HG02938 (cell line): ENCODE measurements at regions not wholly inside any gene's neighbourhood (a gene's known extent, or its start where the extent isn't known, plus 50 kb on each side); places are given as distances from the start of the nearest gene placed in this dataset.
"Not testable (repeated sequence)": the region's sequence is repeated elsewhere in the genome, so short reads cannot be mapped to it uniquely, and the experiment has no call there.

Source experiments
- ATAC-seq: cut with Tn5 transposase; IDR thresholded peaks from one replicate; pipeline ENCODE4 v1.9.1; 2021; ENCODE audit warnings: mild to moderate bottlenecking, moderate library complexity; ENCODE audit not compliant: unreplicated experiment

DNA sequence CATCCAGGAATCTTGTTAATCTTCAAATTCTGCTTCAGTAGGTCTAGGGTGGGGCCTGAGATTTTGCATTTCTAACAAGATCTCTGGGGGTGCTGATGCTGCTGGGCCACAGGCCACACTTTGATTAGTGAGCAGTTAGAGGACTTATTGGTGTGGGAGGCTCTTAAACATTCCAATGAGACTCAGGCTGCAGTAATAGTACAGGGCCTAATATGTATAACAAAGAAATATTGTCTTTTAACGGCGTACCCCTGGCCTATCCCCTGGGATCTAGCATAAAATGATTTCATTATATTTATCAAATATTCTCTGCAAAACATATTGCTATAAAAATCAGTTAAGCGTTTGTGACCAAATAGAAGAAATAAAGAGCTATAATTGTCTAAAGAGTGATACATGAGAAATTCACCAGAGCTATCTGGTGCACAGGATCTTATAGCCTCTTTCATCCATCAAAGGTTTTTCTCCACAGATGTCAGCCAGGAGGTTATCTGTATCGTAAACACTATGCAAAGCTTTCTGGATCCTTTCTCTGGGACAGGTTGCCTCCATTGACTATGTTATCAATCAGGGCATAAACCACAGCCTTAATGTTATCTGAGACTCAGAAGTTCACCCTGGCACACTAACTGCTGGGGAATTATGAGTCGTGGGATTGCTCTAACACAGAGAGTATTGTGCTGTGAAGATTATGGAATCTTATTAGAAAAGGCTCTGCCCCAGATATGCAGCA is 488.5 kb upstream of the MAP3K7 start:
- no peak for ATAC-seq

DNA sequence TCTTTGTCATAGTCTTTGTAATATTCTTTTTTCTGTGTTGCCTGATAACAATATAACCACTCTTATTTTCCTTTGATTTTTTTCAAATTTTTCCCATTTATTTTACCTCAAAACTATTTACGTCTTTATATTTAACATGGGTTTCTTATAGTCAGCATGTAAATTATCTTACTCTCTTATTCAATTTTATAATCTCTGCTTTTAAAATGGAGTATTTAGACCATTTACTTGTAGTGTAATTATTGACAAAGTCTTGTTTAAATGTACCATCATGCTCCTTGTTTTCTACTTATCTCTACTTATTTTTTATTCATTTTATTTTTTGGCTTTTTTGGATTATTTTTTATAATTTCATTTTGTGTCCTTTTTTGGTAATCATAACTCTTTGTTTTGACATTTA is 476.5 kb upstream of the MAP3K7 start:
- no peak for ATAC-seq

DNA sequence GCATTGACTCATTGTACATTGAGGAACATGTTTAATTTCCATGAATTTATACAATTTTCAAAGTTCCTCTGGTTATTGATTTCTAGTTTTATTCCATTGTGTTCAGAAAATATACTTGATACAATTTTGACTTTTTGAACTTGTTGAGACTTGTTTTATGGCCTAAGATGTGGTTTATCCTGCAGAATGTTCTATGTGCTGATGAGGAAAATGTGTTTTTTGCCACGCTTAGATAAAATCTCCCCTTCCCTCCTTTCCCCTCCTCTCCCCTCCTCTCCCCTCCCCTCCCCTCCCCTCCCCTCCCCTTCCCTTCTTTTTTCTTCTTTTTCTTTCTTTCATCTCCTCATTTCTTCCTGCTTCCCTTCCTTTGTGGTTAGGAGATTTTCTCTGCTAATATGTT is 470.8 kb upstream of the MAP3K7 start:
- ATAC-seq, result no peak

DNA sequence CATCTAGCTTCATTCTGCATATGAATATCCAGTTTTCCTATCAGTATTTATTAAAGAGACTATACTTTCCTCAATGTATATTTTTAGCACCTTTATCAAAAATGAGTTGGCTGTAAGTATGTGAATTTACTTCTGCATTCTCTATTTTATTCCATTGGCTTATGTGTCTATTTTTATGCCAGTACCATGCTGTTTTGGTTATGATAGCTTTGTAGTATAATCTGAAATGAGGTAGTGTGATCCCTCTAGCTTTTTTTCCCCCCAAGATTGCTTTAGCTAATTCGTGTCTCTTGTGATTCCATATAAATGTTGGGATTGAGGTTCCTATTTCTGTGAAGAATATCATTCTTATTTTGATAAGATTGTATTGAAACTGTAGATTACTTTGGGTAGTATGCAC is 469.1 kb upstream of the MAP3K7 start:
- no peak for ATAC-seq

DNA sequence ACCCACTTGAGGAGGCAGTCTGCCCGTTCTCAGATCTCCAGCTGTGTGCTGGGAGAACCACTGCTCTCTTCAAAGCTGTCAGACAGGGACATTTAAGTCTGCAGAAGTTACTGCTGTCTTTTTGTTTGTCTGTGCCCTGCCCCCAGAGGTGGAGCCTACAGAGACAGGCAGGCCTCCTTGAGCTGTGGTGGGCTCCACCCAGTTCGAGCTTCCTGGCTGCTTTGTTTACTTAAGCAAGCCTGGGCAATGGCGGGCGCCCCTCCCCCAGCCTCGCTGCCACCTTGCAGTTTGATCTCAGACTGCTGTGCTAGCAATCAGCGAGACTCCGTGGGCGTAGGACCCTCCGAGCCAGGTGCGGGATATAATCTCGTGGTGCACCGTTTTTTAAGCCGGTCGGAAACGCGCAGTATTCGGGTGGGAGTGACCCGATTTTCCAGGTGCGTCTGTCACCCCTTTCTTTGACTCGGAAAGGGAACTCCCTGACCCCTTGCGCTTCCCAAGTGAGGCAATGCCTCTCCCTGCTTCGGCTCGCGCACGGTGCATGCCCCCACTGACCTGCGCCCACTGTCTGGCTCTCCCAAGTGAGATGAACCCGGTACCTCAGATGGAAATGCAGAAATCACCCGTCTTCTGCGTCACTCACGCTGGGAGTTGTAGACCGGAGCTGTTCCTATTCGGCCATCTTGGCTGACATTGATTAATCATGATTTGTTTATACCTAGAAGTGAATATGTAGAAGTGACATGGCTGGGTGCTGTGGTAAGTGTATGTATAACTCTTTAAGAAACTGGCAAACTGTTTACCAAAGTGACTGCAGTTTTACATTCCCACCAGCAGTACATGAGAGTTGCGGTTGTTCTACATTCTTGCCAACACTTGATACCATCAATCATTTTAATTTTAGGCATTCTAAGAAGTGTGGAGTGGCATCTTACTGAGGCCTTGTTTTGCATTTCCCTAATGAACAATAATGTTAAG is 465.9 kb upstream of the MAP3K7 start:
- not testable (repeated sequence) for ATAC-seq

DNA sequence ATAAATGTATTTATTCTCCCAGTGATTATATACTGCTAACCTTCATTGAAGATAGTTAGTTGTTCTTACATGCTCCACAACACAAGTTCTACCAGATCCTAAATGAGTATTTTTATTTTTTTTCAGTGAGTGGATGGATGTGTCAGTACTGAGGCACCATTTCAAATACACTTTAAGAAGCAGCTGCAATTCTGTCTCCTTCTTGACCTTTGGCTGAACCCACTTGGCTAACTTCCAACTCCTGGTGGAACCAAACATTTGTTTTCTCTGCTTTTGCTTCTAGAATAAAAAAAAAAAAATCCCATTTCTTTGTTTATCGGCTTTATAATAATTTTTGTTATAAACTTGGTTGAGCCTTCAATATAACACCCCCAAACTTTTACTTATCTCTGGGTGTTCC is 458.3 kb upstream of the MAP3K7 start:
- ATAC-seq, result no peak

DNA sequence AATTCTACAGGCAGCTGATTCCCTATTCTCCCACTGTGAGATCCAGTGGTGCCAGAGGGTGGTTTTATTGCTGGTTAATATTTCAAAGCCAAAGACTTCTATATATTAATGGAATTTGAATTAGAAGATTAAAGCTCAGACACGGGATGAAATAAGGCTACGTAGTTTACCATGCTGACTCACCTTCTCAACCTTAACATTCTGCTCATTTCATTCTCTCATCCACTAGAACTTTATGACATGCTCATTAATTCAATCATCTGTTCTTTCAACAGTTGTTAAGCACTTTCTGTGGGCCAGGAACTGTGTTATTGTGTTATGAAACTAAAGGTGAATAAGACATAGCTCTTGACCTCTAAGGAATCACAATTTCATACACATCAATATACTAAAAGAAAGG is 456.9 kb upstream of the MAP3K7 start:
- no peak for ATAC-seq

DNA sequence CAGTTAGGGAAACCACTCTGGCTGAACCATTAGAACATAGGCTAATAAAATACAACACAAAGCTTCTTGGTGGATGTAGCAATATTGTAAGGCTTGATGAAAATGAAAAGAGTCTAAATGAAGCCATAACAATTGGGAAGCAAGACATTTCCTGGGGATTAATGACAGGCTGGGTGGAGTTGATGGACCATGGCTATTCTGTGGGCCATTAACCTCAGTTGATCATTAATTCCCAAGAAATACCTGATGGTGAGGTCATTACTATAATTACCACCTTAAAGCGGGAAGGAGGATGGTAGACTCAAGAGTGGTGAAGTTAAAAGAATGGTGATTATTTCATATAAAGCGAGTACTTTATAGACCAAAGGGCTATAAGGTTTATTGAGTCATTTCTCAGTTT is 455.8 kb upstream of the MAP3K7 start:
- ATAC-seq, result no peak

DNA sequence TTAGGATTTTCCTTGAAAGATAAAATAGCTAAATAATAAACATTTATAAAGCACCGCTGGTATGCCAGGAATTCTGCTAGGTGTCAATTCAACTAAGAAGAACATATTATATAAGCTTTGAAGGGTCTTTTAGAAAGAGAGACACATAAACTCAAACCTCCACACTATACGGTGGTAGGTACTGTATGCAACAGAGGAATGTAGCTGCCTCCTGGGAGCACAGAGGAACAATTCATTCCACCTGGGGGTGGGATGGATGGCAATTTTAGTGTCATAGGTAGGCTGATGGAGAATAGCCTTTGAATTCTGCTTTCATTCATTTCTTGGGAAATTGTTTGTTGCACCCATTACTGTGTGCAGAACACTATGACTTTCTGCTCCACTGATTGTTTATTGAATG is 447.1 kb upstream of the MAP3K7 start:
- ATAC-seq, result no peak

DNA sequence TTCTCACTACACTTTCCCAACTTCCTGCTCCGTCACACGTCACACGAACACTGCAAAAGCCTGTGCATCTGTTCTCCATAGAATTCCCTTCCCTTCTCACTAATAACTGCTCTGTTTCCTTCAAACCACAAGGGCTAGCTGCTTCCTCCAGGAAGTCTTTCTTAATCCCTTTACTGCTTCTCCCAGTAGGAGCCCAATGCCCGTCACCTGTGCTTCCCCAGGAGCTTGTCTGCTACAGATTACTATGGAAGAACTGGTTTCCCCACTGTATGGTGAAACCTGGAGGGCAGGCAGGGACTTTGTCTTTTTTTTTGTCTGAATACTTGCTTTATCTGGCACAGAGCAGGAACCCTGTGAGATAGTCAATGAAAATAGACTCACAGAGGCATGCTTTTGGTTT is 444.7 kb upstream of the MAP3K7 start:
- no peak for ATAC-seq

DNA sequence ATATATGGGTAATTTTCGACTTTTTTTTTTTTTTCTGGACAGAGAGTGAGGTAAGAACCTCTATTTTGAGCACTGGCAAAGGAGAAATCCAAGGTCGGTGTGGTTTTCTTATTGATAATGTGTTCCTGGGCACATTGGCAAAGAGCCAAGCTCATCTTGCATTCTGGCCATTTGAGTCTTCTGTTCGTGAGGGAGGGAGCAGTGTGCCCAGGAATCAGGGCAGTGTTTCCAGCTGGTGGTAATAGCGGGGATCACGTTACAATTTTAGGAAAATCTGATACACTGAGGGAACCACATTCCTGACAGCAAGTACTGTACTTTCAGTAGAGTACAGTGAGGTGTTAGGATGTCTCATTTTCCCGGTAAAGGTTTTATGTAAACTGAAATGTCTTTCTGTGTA is 442.3 kb upstream of the MAP3K7 start:
- no peak for ATAC-seq

DNA sequence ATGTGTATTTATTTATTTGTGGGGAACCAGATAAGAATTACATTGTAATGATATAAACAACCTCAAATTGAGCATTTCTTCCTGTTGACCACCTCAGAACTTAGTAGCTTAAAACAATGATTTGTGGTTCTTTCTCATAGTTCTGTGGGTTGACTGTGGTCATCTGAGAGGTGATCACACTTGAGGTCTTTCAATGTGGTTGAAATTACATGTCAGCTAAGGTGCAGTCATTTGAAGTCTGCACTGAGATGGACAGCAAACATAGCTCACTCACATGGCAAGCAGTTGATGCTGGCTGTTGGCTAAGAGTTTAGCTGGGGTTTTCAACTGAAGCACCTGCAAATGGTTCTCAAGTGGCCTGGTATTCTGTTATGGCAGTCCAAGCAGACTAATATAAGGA is 436.7 kb upstream of the MAP3K7 start:
- no peak for ATAC-seq

DNA sequence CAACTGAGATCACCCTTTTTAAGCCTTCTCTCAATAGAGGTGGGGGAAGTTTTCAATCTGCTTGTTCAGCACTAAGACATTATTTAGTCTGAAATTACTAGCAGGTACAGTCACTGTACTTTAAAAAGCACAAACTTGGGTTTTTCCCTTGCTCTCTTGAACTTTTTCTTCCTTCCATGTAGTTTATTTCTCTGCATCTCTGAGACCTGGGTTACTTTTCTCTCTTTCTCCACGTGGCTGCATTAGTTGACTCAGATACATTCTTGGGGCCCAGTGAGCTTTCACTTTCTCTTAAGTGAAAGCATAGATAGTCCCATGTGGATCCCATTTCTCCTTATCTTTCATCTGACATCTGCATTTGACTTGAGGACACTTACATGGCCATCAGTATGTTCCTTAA is 433.9 kb upstream of the MAP3K7 start:
- peak; percentile 79 for ATAC-seq

DNA sequence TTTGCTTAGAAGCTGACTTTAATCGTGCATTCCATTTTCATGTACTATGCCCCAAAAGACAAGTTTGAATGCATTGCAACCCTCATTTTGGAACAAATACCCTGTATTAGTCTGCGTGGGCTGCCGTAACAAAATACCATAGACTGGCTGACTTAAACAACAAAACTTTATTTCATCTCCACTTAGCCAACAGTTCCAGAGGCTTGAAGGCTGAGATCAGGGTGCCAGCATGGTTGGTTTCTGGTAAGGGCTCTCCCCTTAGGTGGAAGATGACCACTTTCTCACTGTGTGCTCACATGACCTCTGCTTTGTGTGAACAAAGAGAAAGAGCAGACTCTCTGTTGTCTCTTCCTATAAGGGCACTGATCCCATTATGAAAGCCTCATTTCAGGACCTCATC is 431.7 kb upstream of the MAP3K7 start:
- ATAC-seq, result no peak

DNA sequence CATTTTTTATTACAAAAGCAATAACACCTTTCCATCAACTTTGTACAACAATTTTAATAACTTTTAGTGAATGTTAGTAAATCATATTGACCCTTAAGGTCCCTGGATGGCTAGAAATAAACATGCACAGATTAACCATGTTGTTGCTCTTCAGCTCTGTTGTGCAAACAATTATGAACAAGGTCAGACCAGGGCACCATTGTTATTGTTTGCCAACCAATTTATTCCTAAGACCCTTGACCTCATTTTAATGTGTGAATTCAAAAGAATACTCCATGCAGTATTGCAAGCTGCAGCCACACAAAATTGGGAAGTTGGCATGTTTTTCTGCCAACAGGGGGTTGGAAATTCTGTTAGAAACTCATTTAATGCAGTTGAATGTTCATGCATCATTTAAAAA is 426.6 kb upstream of the MAP3K7 start:
- ATAC-seq, result no peak

DNA sequence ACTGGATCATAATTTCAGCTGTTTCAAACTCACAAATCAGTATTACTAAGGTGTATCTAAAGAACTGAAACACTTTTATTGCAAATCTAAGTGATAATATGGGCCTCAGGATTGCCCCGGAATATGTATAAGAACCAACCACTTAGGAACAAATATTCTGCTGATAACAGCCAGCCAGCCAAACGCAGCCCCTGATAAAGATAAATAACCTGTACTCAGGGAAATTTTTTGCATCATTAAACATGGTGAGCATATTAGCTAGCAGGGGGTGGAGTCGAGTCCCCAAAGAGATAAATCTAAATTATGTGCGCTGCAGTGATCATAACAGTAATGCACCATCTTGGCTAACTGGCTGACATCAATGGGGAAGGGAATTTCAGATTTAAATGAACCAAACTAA is 410.2 kb upstream of the MAP3K7 start:
- ATAC-seq, result no peak

DNA sequence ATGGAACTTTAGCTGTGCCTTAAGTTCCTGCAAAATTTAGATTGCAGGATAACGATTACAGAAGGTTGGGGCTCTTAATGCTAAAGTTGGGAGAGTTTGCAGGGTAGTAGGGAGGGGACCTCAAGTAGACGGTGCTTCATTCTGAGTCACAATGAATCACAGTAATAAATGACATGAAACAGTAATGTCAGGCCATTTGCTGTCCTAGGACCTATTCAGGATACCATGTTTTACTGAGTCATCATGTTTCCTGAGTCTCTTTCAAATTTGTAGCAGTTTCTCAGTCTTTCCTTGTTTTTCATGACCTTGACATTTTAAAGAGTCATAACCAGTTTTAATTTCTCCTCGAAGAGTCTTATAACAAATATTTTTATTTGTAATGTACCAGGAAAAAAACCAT is 406.9 kb upstream of the MAP3K7 start:
- no peak for ATAC-seq

DNA sequence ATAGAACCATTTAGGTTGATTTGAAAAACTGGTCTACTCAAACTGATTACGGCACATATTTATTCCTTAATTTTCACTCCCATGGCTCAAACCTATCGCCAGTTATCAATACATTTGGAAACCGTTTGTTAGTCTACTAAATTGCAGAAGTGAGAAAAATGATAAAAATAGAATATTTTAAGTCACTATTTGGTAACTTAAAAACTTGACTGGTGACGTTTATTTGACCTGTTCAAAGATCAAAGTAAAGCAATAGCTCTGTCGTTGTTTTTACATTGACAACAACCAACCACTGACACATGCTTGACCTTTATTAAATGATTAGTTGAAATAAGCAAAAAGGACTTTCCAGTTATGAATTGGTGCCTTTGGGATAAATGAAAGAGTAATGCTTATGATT is 402.9 kb upstream of the MAP3K7 start:
- peak; percentile 49 for ATAC-seq

DNA sequence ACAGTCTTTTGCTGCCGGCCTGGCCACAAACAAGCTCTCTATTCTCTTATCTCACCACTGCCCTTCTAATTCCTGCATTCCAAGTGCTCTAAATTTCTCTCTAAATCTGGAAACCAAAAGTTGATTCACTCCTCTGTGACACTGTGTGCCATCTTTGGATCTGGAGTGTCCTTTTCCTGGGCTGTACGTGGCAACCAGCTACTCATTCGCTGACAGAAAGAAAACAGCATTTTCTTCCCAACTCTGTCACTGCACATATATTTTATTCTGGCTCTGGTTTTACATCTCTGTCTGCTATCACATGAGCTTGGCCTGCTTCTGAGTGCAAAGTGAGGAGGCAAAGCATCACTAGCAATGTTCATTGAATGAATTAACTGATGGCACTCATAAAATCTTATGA is 397.2 kb upstream of the MAP3K7 start:
- no peak for ATAC-seq

DNA sequence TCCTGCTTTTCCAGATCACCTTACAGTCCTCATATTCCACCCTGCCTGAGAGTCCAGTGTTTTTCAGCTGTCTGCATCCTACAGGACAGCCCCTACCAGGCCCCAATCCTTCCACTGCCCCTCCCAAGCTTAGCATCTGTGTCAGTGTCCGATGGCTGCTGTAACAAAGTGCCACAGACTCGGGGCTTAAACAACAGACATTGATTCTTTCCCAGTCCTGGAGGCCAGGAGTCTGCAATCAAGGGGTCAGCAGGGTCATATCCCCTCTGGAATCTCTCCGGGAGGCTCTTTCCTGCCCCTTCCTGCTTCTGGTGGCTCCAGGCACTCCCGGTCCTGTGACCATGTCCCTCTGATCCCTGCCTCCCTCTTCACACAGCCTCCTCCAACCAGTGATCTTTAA is 396.6 kb upstream of the MAP3K7 start:
- no peak for ATAC-seq

DNA sequence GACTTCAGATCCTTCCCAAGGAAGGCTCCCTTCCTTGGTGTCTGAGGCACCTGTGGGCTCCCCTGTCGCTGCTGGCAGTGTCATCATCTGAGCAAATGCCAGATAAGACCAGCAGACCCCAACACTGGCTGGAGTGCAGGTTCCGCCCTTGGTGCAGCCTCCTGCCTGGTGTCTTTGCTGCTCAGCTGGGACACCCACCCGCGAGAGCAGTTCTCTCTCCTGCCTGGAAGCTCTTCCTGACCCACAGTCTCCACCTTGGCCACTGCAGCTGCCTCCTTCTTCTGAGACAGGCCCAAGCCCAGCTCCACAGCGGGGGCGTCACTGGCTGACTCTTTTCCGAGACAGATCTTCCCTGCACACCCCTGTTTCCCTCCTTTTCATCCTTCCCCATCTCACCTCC is 395.7 kb upstream of the MAP3K7 start:
- no peak for ATAC-seq

DNA sequence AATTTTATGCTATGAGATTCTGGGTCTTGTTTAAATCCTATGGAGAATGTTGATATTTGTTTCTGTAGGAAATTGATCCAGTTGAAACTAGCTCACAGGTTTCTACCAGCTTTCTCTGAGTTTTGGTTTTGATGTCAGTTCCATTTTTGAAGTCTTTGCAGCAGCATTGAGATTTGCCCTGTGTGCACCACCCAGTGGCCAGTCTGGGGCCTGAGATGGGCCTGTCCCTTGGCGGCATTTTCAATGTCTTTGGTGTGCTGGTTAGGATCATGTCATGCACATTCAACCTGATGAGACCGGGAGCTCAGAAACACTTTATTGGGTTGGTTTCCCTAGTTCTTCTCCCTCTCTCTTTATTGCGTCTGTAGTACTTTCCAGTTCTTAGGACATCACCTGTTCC is 395.2 kb upstream of the MAP3K7 start:
- ATAC-seq, result no peak
